COLO668 (cell line): ENCODE measurements at regions not wholly inside any gene's neighbourhood (a gene's known extent, or its start where the extent isn't known, plus 50 kb on each side); places are given as distances from the start of the nearest gene placed in this dataset.

Experiments used
- DNase-seq: peaks from one replicate; lab custom pipeline; 2025; ENCODE audit not compliant: unreplicated experiment; lab: John Stamatoyannopoulos, UW

DNA sequence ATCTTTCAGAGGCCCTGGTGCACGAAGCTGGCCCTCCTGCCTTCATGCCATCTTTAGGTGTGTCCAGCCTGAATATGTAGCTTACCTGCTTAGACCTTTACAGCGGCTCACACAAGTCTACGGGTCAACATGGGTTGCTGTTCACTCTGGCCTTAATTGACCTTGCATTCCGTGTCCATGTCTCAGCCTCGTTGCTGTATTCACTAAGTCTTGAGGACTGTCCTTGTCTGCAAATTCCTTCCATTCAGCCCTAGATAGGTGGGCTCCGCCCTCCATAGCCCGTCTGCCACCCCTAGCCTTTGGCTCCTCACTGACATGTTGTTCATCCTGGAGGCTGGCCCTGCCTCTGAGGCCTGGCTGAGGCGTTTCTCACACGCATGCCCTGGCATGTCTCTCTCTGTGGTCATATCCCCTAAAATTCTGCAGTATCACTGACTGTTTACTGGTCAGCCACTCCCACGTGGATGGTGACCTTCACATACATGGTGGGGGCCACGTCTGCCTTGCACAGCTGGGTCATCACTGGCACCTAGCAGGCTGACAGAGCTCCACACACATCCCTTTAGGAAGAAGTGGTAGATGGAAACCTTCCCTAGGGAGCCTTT lies 394.1 kb upstream of the MKI67 start:
- DNase-seq: no peak

DNA sequence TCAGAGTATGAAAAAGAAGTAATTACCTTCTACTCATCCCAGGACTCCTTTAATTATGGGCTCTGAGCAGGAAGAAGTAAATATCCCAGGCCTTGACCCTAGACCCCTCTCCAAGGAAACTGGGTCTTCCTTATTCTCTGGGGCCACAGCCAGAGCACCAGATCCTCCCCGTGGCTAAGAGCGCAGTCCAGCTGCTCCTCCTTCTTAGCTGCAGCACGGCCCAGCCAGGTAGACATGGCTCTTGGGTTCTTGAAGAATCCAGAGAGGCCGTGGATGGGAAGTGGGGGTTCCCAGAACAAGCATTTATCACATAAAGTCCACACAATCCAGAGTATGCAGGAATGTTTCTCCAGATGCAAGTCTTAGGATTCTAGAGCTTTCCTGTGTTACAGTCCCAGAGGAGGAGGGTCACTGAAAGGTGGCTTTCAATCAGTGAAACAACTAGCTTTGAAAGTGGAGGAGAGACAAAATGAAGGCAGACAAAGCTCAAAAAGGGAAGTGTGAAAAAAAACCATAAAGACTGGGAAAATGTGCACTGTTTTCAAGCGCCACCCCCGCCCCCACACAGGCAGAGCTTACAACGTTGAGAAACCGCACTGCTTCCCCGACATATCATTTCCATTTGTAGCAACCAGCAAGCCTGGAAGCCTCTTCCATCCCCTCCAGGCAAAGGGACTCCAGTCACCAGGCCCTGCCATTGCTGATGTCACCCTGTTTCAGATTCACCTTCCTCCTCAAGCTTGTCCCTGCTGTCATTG lies 396.5 kb upstream of the MKI67 start:
- DNase-seq: no peak

DNA sequence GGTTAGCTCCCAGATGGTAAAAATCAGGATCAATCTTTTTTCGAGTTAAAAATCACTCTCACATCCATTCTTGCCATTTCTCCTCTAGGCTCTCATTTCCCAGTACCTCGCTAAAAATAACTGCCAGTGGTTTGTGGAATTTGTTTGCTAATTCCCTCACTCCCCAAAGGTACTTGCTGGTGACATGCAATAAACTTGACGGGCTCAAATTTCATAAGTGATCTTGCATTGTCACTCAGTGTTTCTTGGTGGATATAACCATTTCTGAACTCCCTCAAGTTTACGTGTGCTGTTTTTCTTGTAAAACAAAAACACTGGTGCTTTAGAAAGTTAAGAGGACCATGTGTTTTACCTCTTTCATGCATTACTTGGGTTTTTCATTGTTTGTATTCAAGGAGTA lies 399.2 kb upstream of the MKI67 start:
- DNase-seq: no peak

DNA sequence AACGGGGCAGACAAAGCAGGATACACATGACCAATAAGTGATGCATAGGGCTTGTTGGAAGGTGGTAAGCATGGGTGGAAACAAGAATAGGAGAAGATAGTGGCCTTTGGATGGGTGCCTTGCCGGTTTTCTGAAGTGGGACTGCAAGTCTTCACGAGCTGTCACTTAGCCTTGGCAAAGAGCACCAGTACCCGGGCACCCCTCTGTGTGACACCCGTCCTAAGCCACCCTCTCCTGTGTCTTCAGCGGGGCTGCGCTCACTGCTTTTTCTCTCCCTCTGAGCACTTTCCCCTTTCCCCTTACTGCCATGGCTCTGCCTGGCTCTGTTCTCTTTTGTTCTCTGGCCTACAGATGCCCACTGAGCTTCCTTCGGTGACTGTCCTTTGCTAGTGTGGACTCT lies 399.7 kb upstream of the MKI67 start:
- no peak for DNase-seq

GRCh38 chr10:128526791-128527375 lies 400.7 kb upstream of the MKI67 start:
- no peak for DNase-seq

DNA sequence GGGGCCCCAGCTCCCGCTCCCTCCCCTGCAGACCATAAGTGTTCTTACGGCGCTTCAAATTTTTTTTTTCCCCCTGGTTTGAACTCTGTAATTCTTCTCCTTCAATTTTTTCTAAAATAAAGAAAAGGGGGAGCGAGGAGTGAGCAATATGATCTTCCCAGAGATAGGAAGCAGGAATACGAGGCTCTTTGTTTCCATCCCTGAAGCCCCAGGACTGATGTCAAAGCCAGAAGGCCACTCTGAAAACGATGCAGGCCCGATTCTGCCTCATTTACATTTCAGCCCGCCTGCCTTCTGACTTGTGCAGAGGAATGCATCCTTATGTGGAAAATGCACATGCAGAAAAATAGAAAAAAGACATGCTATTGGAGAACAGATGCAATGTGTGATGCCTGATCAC lies 401.5 kb upstream of the MKI67 start:
- DNase-seq: no peak

- DNase-seq: no peak
Observed at GRCh38 chr10:128528167-128528566, 401.9 kb upstream of the MKI67 start.

DNA sequence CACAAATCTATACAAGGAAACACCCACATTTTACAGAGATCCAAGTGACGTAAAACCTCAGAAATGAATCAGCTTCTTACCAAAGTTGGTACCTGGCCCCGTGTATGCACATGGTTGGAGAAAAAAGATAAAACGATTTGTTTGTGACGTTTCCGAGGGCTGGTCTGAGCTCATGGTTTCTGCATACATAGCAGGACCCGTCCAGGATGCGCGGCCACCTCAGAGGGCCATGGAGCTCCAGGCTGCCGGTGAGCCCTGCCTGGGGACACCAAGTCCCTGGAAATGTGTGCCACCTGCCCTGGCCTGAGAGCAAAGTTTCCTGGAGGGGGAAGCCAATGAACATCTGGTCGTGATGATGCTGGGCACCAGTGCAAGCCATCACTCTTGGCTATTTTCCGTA lies 402.6 kb upstream of the MKI67 start:
- no peak for DNase-seq

DNA sequence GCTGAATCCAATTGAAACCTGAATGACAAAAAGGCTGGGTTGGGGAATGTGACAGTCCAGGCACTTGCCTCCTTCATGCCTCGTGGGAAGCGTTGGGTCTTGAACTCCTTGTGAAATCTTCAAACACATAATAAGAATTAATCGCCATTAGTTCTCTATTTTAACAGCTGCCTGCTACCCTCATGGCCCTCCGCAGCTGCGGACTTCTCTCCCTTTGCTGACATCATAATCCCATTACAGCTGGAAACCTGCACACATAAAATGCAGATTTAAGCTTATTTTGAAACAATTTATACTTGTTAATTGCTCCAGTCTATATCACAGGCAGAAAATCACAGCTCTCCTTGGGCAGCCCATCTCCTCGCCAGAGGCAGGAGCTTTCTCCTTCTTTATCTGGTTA lies 403.0 kb upstream of the MKI67 start:
- DNase-seq: no peak

DNA sequence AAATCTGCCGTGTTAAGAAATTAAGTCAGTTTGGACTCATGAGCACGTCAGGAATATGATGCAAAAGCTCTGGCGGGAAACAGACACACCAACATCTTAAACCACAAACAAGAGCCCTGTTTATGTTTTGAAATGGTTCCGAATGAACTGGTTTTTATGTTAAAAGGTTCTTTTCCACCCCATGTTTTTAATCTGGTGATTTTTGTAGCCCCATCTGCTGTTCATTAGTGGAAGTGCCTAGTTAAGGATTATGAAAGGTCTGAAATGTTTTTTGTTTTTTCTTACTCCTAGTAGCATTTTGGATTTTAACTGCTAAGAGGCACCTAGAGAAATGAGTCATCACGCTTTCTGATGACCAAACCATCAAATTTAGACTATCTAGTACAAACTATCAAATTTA lies 404.1 kb upstream of the MKI67 start:
- no peak for DNase-seq

GRCh38 chr10:128530946-128531345 lies 404.7 kb upstream of the MKI67 start:
- no peak for DNase-seq

DNA sequence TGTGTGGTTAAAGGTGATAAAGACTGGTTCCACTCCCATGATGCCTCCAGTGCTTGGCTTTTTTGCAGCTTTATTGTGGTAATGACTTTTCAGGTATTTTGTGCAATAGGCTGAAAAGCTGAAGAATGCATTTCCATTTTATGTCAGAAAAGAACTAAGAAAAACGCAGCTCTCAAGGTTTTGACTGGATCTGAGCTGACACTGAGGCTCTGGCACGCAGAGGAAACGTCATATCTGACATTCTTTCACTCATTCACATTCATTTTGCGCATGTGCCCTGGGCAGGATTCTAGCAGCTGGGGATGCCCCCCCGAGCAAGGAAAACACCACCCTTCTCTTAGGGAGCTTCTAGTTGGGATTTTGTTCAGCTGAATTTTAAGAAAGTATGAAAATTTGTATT lies 408.5 kb upstream of the MKI67 start:
- no peak for DNase-seq

DNA sequence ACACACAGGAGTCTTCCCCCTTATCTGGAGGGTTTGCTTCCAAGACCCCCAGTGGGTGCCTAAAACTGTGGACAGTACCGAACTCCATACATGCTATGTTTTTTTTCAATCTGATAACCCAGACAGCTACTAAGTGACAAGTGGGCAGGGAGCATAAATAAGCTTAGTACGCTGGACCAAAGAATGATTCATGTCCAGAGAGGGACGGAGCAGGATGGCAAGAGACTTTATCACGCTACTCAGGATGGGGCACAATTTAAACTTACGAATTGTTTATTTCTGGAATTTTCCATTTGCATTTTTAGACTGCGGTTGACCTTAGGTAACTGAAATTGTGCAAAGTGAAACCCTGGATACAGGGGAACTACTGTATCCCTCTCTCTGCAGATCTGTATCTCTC lies 410.0 kb upstream of the MKI67 start:
- no peak for DNase-seq

GRCh38 chr10:128537834-128538330 lies 411.7 kb upstream of the MKI67 start:
- no peak for DNase-seq

DNA sequence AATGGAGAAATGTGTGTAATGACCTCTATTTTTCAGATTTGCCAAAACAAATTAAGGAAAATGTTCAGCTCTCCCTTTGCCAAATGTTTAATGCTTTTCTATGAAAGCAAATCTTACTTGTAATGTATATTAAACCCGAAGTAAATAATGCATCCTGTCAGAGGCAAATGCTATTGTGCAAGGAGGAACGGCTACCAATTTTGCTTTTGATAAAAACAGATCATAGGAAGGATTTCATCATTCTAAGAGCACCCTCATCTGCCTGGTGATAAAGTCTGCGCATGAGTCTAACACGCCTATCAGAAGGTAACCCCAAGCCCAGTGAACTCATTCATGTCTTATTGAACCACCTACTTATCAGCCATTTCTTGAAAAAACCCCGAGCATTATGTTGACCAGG lies 412.4 kb upstream of the MKI67 start:
- no peak for DNase-seq

DNA sequence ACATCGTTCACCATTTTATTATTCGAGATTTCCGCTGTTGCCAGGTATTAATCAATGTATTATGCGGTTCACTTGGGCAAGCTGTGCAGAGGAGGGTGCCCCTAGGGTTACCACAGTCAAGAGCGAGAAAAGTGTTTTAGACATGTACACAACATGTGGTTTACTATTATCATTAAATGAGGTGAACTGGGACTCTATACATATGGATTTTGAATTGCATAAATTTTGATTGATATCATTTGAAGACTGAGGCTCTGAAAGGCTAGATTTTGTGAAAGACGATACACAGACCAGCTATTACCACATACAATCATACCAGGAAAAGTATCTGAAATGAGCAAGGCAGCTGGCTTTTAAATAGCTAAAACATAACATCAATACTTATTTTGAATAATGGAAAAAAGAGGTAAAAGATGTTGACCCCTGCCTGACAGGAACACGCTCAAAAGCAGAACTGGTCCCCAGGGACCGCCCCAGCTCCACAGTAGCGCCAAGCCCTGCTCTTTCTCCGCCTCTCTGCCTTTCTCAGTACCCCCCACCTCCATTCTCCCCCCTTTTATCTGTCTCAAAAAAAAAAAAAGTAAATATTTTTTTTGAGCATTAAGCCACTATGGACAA lies 413.4 kb upstream of the MKI67 start:
- no peak for DNase-seq

GRCh38 chr10:128540128-128540762 lies 414.0 kb upstream of the MKI67 start:
- DNase-seq: no peak

- no peak for DNase-seq
Observed at GRCh38 chr10:128540781-128541761, 414.8 kb upstream of the MKI67 start.

- no peak for DNase-seq
Observed at GRCh38 chr10:128541926-128542475, 415.8 kb upstream of the MKI67 start.

DNA sequence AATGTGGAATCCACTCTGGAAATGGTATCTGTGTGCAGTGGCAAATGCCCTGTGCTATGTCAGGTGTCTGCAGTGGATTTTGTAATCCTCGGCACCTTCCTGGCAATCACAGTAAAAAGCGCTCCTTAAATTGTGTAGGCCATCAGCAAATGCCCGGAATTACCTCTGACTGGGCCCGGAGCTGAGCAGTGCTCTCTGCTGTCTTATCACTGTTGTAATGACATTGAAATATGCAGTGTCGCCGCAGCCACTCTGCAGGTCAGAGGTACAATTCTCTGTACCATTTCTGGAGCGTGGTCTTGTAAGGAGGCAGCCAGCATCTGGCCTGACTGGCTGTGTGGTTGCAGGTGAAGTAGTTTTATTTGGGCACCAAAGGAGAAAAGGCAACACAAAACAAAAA lies 416.4 kb upstream of the MKI67 start:
- DNase-seq: no peak
